IgD-negative memory B cell (primary cell): ENCODE measurements at regions not wholly inside any gene's neighbourhood (a gene's known extent, or its start where the extent isn't known, plus 50 kb on each side); places are given as distances from the start of the nearest gene placed in this dataset.
A peak's percentile ranks its signal among the peaks of the same experiment; 100 is the strongest.

Experiments used
- H3K27ac Mint-ChIP-seq, 3 donors: one replicate each; pipeline ENCODE4 v1.8.0; 2020 to 2022; ENCODE audit warnings: mild to moderate bottlenecking in 3 of 3, mixed read lengths in 3 of 3, moderate library complexity in 1 of 3
- H3K27me3 Mint-ChIP-seq: one replicate; pipeline ENCODE4 v1.8.0; 2021; ENCODE audit warnings: mixed read lengths
- H3K36me3 Mint-ChIP-seq: one replicate; pipeline ENCODE4 v1.8.0; 2020; ENCODE audit warnings: mild to moderate bottlenecking, mixed read lengths
- H3K4me1 Mint-ChIP-seq, 3 donors: one replicate each; pipeline ENCODE4 v1.8.0; 2020 to 2022; ENCODE audit warnings: mixed read lengths in 3 of 3, mild to moderate bottlenecking in 1 of 3
- H3K4me3 Mint-ChIP-seq, 4 donors: one replicate each; pipeline ENCODE4 v1.8.0; 2020 to 2022; ENCODE audit warnings: mild to moderate bottlenecking in 4 of 4, mixed read lengths in 4 of 4, moderate library complexity in 3 of 4
- H3K9me3 Mint-ChIP-seq, 3 donors: one replicate each; pipeline ENCODE4 v1.8.0; 2020 to 2021; ENCODE audit warnings: mixed read lengths in 3 of 3, mild to moderate bottlenecking in 1 of 3

GRCh38 chr4:26806331-26806730, 54.3 kb upstream of the STIM2 start:
- H3K4me3 Mint-ChIP-seq = no peak overlapping the region
- H3K4me1 Mint-ChIP-seq = peaks cover 20 to 23% (median 22%) of the 10 kb centered on the region in 3 donors
- no peak overlapping the region for H3K27ac Mint-ChIP-seq
- H3K9me3 Mint-ChIP-seq = peaks cover 0 to 7% (median 2%) of the 10 kb centered on the region in 3 donors
- H3K36me3 Mint-ChIP-seq = peaks cover 2% of the 10 kb centered on the region
- peaks cover 16% of the 10 kb centered on the region for H3K27me3 Mint-ChIP-seq

GRCh38 chr4:26807330-26807729, 53.3 kb upstream of the STIM2 start:
- Mint-ChIP-seq H3K27ac (no peak overlapping the region), H3K27me3 (peaks cover 23% of the 10 kb centered on the region), H3K36me3 (no peaks in the 10 kb centered on the region), H3K4me3 (peak overlapping the region in 3 of 4 donors; percentile 2 to 78 (median 10)), H3K9me3 (peaks cover 0 to 7% (median 2%) of the 10 kb centered on the region in 3 donors), H3K4me1 (peaks cover 23 to 27% (median 27%) of the 10 kb centered on the region in 3 donors)

- Mint-ChIP-seq H3K4me1 (peaks cover 24 to 29% (median 26%) of the 10 kb centered on the region in 3 donors), H3K27me3 (peaks cover 35% of the 10 kb centered on the region), H3K27ac (no peak overlapping the region), H3K9me3 (peaks cover 0 to 7% (median 2%) of the 10 kb centered on the region in 3 donors), H3K4me3 (no peak overlapping the region), H3K36me3 (no peaks in the 10 kb centered on the region)
Measured at GRCh38 chr4:26809811-26810210, 50.8 kb upstream of the STIM2 start.
